ENCODE measurements at regions not wholly inside any gene's neighbourhood (a gene's known extent, or its start where the extent isn't known, plus 50 kb on each side); places are given as distances from the start of the nearest gene placed in this dataset.

- TF ChIP-seq REST (IDR thresholded peaks at IDR 0.05; ENCODE audit: borderline replicate concordance): no peak
These were observed 56.7 kb upstream of the BARHL2 start (continued) for GRCh38 chr1:90773812-90774211.

- Histone ChIP-seq H3F3A (ENCODE audit: insufficient read depth, low read length, poor library complexity, severe bottlenecking) (no peaks in the 10 kb centered on the region), H3K9me2 (ENCODE audit: insufficient read depth, low read length) (no peaks in the 10 kb centered on the region), H2AFZ (ENCODE audit: low read depth, low read length) (no peak overlapping the region), H3K4me2 (ENCODE audit: low read length) (no peak overlapping the region), H4K20me1 (ENCODE audit: insufficient read depth) (no peaks in the 10 kb centered on the region), H3K79me2 (replicated peaks; ENCODE audit: insufficient read depth, low read length) (no peaks in the 10 kb centered on the region), H3K4me3 (ENCODE audit: low read length) (no peak overlapping the region), H3K9ac (ENCODE audit: low read length) (no peak overlapping the region), H3K27me3 (ENCODE audit: insufficient read depth, low read depth, low read length) (no peaks in the 10 kb centered on the region), H3K9me3 (ENCODE audit: low read length) (no peaks in the 10 kb centered on the region), H3K27ac (ENCODE audit: low read length) (no peak overlapping the region), H3K36me3 (ENCODE audit: insufficient read depth, low read length) (no peaks in the 10 kb centered on the region)
- TF ChIP-seq SMC3 (conservative IDR thresholded peaks at IDR 0.05; ENCODE audit: poor library complexity): no peak
- no peak for TF ChIP-seq REST (IDR thresholded peaks at IDR 0.05; ENCODE audit: borderline replicate concordance)
- no peak for TF ChIP-seq POLR2AphosphoS5 (IDR thresholded peaks at IDR 0.05)
- no peak for TF ChIP-seq TAF1 (IDR thresholded peaks at IDR 0.05; ENCODE audit: low read depth)
These were observed 51.7 kb upstream of the BARHL2 start for GRCh38 chr1:90768826-90769225.

- Histone ChIP-seq H3K9ac (ENCODE audit: low read length) (no peak overlapping the region), H4K20me1 (ENCODE audit: insufficient read depth) (no peaks in the 10 kb centered on the region), H3K79me2 (replicated peaks; ENCODE audit: insufficient read depth, low read length) (no peaks in the 10 kb centered on the region), H3F3A (ENCODE audit: insufficient read depth, low read length, poor library complexity, severe bottlenecking) (no peaks in the 10 kb centered on the region), H3K9me2 (ENCODE audit: insufficient read depth, low read length) (no peaks in the 10 kb centered on the region), H3K4me2 (ENCODE audit: low read length) (no peak overlapping the region), H2AFZ (ENCODE audit: low read depth, low read length) (no peak overlapping the region), H3K36me3 (ENCODE audit: insufficient read depth, low read length) (no peaks in the 10 kb centered on the region), H3K9me3 (ENCODE audit: low read length) (no peaks in the 10 kb centered on the region), H3K27me3 (ENCODE audit: insufficient read depth, low read depth, low read length) (no peaks in the 10 kb centered on the region), H3K4me3 (ENCODE audit: low read length) (no peak overlapping the region), H3K27ac (ENCODE audit: low read length) (no peak overlapping the region)
- no peak for TF ChIP-seq EZH2 (IDR thresholded peaks at IDR 0.05; ENCODE audit: borderline replicate concordance, insufficient read depth, low read length, poor library complexity, severe bottlenecking)
- no peak for TF ChIP-seq RAD21 (conservative IDR thresholded peaks at IDR 0.05)
These were observed 51.0 kb upstream of the BARHL2 start for GRCh38 chr1:90768098-90768497.

Data from neural cell (in vitro differentiated cells).